Panc1 (cell line): ENCODE measurements at regions not wholly inside any gene's neighbourhood (a gene's known extent, or its start where the extent isn't known, plus 50 kb on each side); places are given as distances from the start of the nearest gene placed in this dataset.

Experiments
- POLR2AphosphoS5 ChIP-seq: IDR thresholded peaks from 2 replicates; pipeline ENCODE4 v1.6.1; 2012; ENCODE audit warnings: mild to moderate bottlenecking, low read depth, low read length, moderate library complexity
- SIN3A ChIP-seq: IDR thresholded peaks from 2 replicates; pipeline ENCODE4 v1.6.1; 2012; ENCODE audit warnings: low read depth, mild to moderate bottlenecking, low read length, moderate library complexity, borderline replicate concordance; ENCODE audit not compliant: insufficient read depth
- TCF7L2 ChIP-seq: IDR thresholded peaks from 2 replicates; pipeline ENCODE4 v1.6.1; 2011; ENCODE audit warnings: mild to moderate bottlenecking, low read depth, low read length, inconsistent platforms
- TF ChIP-seq, protein P1 (sequence below): fragments of 450-650 bp; IDR thresholded peaks from 2 replicates; pipeline ENCODE4 v1.5.1; 2017; ENCODE audit warnings: mild to moderate bottlenecking
- TF ChIP-seq, protein P2 (sequence below), 2 experiments: IDR thresholded peaks; 2 replicates each; pipeline ENCODE4 v1.6.1; 2011 to 2012; ENCODE audit warnings: low read depth in 2 of 2, control low read depth in 1 of 2, low read length in 1 of 2, mild to moderate bottlenecking in 1 of 2, moderate library complexity in 1 of 2; ENCODE audit not compliant: insufficient read depth in 1 of 2

DNA sequence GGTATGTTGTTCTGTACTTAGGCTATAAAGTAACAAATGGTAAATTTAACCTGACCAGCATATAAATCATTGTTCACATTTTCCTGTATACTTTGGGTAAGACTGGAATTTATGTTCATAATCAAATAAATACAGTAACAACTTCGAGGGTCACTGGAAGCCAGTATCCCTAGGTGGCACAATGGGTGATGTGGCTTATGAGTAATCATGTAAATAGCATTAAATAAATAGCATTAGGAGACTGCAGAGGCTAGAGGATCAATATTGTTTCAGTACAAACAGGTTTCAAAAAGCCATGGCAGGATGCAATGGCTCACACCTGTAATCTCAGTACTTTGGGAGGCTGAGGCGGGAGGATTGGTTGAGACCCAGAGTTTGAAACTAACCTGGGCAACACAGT, 690.6 kb downstream of the SLC4A3 start:
- TF ChIP-seq, protein P1, sequence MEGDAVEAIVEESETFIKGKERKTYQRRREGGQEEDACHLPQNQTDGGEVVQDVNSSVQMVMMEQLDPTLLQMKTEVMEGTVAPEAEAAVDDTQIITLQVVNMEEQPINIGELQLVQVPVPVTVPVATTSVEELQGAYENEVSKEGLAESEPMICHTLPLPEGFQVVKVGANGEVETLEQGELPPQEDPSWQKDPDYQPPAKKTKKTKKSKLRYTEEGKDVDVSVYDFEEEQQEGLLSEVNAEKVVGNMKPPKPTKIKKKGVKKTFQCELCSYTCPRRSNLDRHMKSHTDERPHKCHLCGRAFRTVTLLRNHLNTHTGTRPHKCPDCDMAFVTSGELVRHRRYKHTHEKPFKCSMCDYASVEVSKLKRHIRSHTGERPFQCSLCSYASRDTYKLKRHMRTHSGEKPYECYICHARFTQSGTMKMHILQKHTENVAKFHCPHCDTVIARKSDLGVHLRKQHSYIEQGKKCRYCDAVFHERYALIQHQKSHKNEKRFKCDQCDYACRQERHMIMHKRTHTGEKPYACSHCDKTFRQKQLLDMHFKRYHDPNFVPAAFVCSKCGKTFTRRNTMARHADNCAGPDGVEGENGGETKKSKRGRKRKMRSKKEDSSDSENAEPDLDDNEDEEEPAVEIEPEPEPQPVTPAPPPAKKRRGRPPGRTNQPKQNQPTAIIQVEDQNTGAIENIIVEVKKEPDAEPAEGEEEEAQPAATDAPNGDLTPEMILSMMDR, result no peak
- TF ChIP-seq SIN3A (no peak), POLR2AphosphoS5 (no peak), TCF7L2 (no peak)
- TF ChIP-seq, protein P2, sequence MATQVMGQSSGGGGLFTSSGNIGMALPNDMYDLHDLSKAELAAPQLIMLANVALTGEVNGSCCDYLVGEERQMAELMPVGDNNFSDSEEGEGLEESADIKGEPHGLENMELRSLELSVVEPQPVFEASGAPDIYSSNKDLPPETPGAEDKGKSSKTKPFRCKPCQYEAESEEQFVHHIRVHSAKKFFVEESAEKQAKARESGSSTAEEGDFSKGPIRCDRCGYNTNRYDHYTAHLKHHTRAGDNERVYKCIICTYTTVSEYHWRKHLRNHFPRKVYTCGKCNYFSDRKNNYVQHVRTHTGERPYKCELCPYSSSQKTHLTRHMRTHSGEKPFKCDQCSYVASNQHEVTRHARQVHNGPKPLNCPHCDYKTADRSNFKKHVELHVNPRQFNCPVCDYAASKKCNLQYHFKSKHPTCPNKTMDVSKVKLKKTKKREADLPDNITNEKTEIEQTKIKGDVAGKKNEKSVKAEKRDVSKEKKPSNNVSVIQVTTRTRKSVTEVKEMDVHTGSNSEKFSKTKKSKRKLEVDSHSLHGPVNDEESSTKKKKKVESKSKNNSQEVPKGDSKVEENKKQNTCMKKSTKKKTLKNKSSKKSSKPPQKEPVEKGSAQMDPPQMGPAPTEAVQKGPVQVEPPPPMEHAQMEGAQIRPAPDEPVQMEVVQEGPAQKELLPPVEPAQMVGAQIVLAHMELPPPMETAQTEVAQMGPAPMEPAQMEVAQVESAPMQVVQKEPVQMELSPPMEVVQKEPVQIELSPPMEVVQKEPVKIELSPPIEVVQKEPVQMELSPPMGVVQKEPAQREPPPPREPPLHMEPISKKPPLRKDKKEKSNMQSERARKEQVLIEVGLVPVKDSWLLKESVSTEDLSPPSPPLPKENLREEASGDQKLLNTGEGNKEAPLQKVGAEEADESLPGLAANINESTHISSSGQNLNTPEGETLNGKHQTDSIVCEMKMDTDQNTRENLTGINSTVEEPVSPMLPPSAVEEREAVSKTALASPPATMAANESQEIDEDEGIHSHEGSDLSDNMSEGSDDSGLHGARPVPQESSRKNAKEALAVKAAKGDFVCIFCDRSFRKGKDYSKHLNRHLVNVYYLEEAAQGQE (IDR thresholded peaks at IDR 0.05; ENCODE audit: insufficient read depth in 1 of 2, low read depth in 2 of 2, low read length in 1 of 2), result no peak
